Neuronal stem cell (in vitro differentiated cells): ENCODE measurements at regions not wholly inside any gene's neighbourhood (a gene's known extent, or its start where the extent isn't known, plus 50 kb on each side); places are given as distances from the start of the nearest gene placed in this dataset.
"Not testable (repeated sequence)": the region's sequence is repeated elsewhere in the genome, so short reads cannot be mapped to it uniquely, and the experiment has no call there.

Experiments
- DNase-seq: peaks from one replicate; pipeline ENCODE4 v3.0.0-alpha.2; 2013; ENCODE audit warnings: low spot score
- H2AFZ ChIP-seq: one replicate; pipeline ENCODE4 v1.6.1; 2013; ENCODE audit warnings: mild to moderate bottlenecking, low read length, inconsistent platforms
- H2AK5ac ChIP-seq: 2 replicates; pipeline ENCODE4 v1.6.1; 2013; ENCODE audit warnings: low read depth, mild to moderate bottlenecking, inconsistent platforms, low read length, moderate library complexity, mixed read lengths
- H2BK120ac ChIP-seq: 2 replicates; pipeline ENCODE4 v1.6.1; 2013; ENCODE audit warnings: low read depth, mild to moderate bottlenecking, inconsistent platforms, low read length, moderate library complexity, mixed read lengths
- H2BK12ac ChIP-seq: one replicate; pipeline ENCODE4 v1.6.1; 2013; ENCODE audit warnings: low read length, inconsistent platforms
- H2BK15ac ChIP-seq: 2 replicates; pipeline ENCODE4 v1.6.1; 2013; ENCODE audit warnings: mild to moderate bottlenecking, low read length, inconsistent platforms, mixed read lengths
- H2BK5ac ChIP-seq: one replicate; pipeline ENCODE4 v1.6.1; 2013; ENCODE audit warnings: inconsistent platforms, mild to moderate bottlenecking, low read length, moderate library complexity
- H3K14ac ChIP-seq: one replicate; pipeline ENCODE4 v1.6.1; 2013; ENCODE audit warnings: low read length, inconsistent platforms
- H3K18ac ChIP-seq: 2 replicates; pipeline ENCODE4 v1.6.1; 2013; ENCODE audit warnings: low read length, inconsistent platforms
- H3K23ac ChIP-seq: 2 replicates; pipeline ENCODE4 v1.6.1; 2013; ENCODE audit warnings: low read depth, mild to moderate bottlenecking, mixed read lengths, low read length, inconsistent platforms; ENCODE audit not compliant: poor library complexity
- H3K27ac ChIP-seq: replicated peaks from 3 replicates; pipeline ENCODE4 v1.5.1; 2013; ENCODE audit warnings: low read length, inconsistent platforms
- H3K27me3 ChIP-seq, 3 experiments: 2 replicates each; pipeline ENCODE4 v1.6.1; 2013; ENCODE audit warnings: low read length in 3 of 3, mild to moderate bottlenecking in 2 of 3, inconsistent platforms in 1 of 3, low read depth in 1 of 3, mixed read lengths in 1 of 3, moderate library complexity in 1 of 3; ENCODE audit not compliant: control insufficient read depth in 3 of 3, insufficient read depth in 3 of 3
- H3K36me3 ChIP-seq, 2 donors: replicated peaks in 1 of 2; 2 replicates each; pipeline ENCODE4 v1.6.1; 2013; ENCODE audit warnings: low read length in 2 of 2; ENCODE audit not compliant: control insufficient read depth in 2 of 2, insufficient read depth in 2 of 2
- H3K4ac ChIP-seq: 2 replicates; pipeline ENCODE4 v1.6.1; 2013; ENCODE audit warnings: inconsistent platforms, mild to moderate bottlenecking, low read length, moderate library complexity
- H3K4me1 ChIP-seq, 2 donors: 1 replicate in 1 of 2; 2 replicates in 1 of 2; pipeline ENCODE4 v1.6.1; 2013; ENCODE audit warnings: low read length in 2 of 2, low read depth in 1 of 2; ENCODE audit not compliant: control insufficient read depth in 2 of 2, insufficient read depth in 1 of 2
- H3K4me2 ChIP-seq: one replicate; pipeline ENCODE4 v1.6.1; 2013; ENCODE audit warnings: mild to moderate bottlenecking, low read length, inconsistent platforms; ENCODE audit not compliant: insufficient read depth, poor library complexity, severe bottlenecking
- H3K4me3 ChIP-seq, 2 donors: 2 replicates each; pipeline ENCODE4 v1.5.1; 2013; ENCODE audit warnings: low read length in 2 of 2, mild to moderate bottlenecking in 2 of 2, inconsistent platforms in 1 of 2, moderate library complexity in 1 of 2
- H3K79me1 ChIP-seq: one replicate; pipeline ENCODE4 v1.6.1; 2013; ENCODE audit warnings: low read depth, mild to moderate bottlenecking, inconsistent platforms, low read length, moderate library complexity
- H3K9ac ChIP-seq: one replicate; pipeline ENCODE4 v1.6.1; 2013; ENCODE audit warnings: mild to moderate bottlenecking, low read depth, low read length, inconsistent platforms; ENCODE audit not compliant: poor library complexity
- H3K9me3 ChIP-seq, 2 donors: replicated peaks in 1 of 2; 2 replicates each; pipeline versions ENCODE3 to v1.6.1; 2013; ENCODE audit warnings: low read length in 2 of 2, mild to moderate bottlenecking in 2 of 2, inconsistent platforms in 1 of 2, low read depth in 1 of 2, mixed read lengths in 1 of 2, moderate library complexity in 1 of 2; ENCODE audit not compliant: control insufficient read depth in 2 of 2, insufficient read depth in 1 of 2
- H4K8ac ChIP-seq: one replicate; pipeline ENCODE4 v1.6.1; 2013; ENCODE audit warnings: low read depth, mild to moderate bottlenecking, inconsistent platforms, low read length, moderate library complexity
- H4K91ac ChIP-seq: one replicate; pipeline ENCODE4 v1.6.1; 2013; ENCODE audit warnings: low read length, low read depth, mild to moderate bottlenecking, inconsistent platforms; ENCODE audit not compliant: poor library complexity
- WGBS, 2 donors: extraction: QIAGEN DNeasy Blood & Tissue Kit; methylation state at CpG; one replicate each; pipeline ENCODE4 v1.1.7; 2013; ENCODE audit warnings: missing lambda C conversion rate in 2 of 2, mixed read lengths in 1 of 2; ENCODE audit not compliant: insufficient read length in 2 of 2, insufficient replicate concordance in 1 of 2; ENCODE audit errors: extremely low coverage in 2 of 2; 5-methylcytosine and 5-hydroxymethylcytosine counted together

GRCh38 chr2:44064281-44064680, 68.5 kb upstream of the LRPPRC start:
- not testable (repeated sequence) for H3K27me3 ChIP-seq, H2AFZ ChIP-seq, H3K23ac ChIP-seq, H3K18ac ChIP-seq, H2AK5ac ChIP-seq, DNase-seq, H3K27ac ChIP-seq, H3K14ac ChIP-seq, H2BK120ac ChIP-seq, H4K91ac ChIP-seq, H3K36me3 ChIP-seq, H2BK5ac ChIP-seq, H2BK12ac ChIP-seq, H3K4me2 ChIP-seq, H3K4me1 ChIP-seq, H4K8ac ChIP-seq, H3K4ac ChIP-seq, H3K4me3 ChIP-seq, H3K9ac ChIP-seq, H2BK15ac ChIP-seq, H3K79me1 ChIP-seq
- no CpG with 5 or more reads among the region's 6 CpGs for WGBS, 2 donors
- H3K9me3 ChIP-seq: peaks cover 7 to 11% of the 10 kb centered on the region in 2 donors

GRCh38 chr2:44067012-44067790, 71.4 kb upstream of the LRPPRC start:
- H2AFZ ChIP-seq, H2BK15ac ChIP-seq, H3K18ac ChIP-seq, H2BK12ac ChIP-seq, H3K36me3 ChIP-seq, H4K91ac ChIP-seq, H3K4me1 ChIP-seq, H3K14ac ChIP-seq, H3K4me2 ChIP-seq, H2BK5ac ChIP-seq, H4K8ac ChIP-seq, DNase-seq, H2AK5ac ChIP-seq, H3K9ac ChIP-seq, H3K79me1 ChIP-seq, H3K4ac ChIP-seq, H3K27me3 ChIP-seq, H3K27ac ChIP-seq, H2BK120ac ChIP-seq, H3K23ac ChIP-seq, H3K9me3 ChIP-seq, H3K4me3 ChIP-seq: not testable (repeated sequence)
- no CpG with 5 or more reads among the region's 57 CpGs for WGBS, 2 donors

- not testable (repeated sequence) for H3K9me3 ChIP-seq, H3K9ac ChIP-seq, H2BK120ac ChIP-seq, H3K18ac ChIP-seq, H4K91ac ChIP-seq, H3K14ac ChIP-seq, DNase-seq, H2BK12ac ChIP-seq, H2AFZ ChIP-seq, H3K27me3 ChIP-seq, H3K4me2 ChIP-seq, H2AK5ac ChIP-seq, H2BK5ac ChIP-seq, H3K4ac ChIP-seq, H3K36me3 ChIP-seq, H2BK15ac ChIP-seq, H3K4me1 ChIP-seq, H3K4me3 ChIP-seq, H3K27ac ChIP-seq, H3K23ac ChIP-seq, H3K79me1 ChIP-seq, H4K8ac ChIP-seq
- no CpG with 5 or more reads among the region's 22 CpGs for WGBS, 2 donors
Measured at GRCh38 chr2:44067791-44068181, 72.0 kb upstream of the LRPPRC start.

GRCh38 chr2:44071454-44072046, 75.8 kb upstream of the LRPPRC start:
- H3K23ac ChIP-seq: no peak overlapping the region
- peaks cover 3 to 7% of the 10 kb centered on the region in 2 donors for H3K9me3 ChIP-seq
- no peak overlapping the region for H3K18ac ChIP-seq
- no peak overlapping the region for H2BK12ac ChIP-seq
- H3K27me3 ChIP-seq: no peaks in the 10 kb centered on the region
- no peaks in the 10 kb centered on the region for H3K36me3 ChIP-seq
- H3K27ac ChIP-seq: no peak overlapping the region
- no peak overlapping the region for H2BK5ac ChIP-seq
- no peak overlapping the region for H2BK15ac ChIP-seq
- no peaks in the 10 kb centered on the region for H3K79me1 ChIP-seq
- no peak overlapping the region for H2AFZ ChIP-seq
- no peak overlapping the region for H3K4me3 ChIP-seq
- H2AK5ac ChIP-seq: no peak overlapping the region
- no peak overlapping the region for H3K14ac ChIP-seq
- H2BK120ac ChIP-seq: no peak overlapping the region
- WGBS, 2 donors: no CpG with 5 or more reads among the region's 2 CpGs
- no peaks in the 10 kb centered on the region for H3K4me1 ChIP-seq
- H3K4ac ChIP-seq: no peak overlapping the region
- H4K8ac ChIP-seq: no peak overlapping the region
- H3K4me2 ChIP-seq: no peak overlapping the region
- H3K9ac ChIP-seq: no peak overlapping the region
- H4K91ac ChIP-seq: no peak overlapping the region
- DNase-seq: no peak
